GM23338 (cell line): ENCODE measurements at regions not wholly inside any gene's neighbourhood (a gene's known extent, or its start where the extent isn't known, plus 50 kb on each side); places are given as distances from the start of the nearest gene placed in this dataset.

Source experiments
- ATAC-seq: fragments of 200-7000 bp; cut with Tn5 transposase; 3 replicates; pipeline ENCODE4 v1.9.1; 2020
- DNase-seq: peaks from one replicate; pipeline ENCODE4 v3.0.0-alpha.2; 2015; ENCODE audit warnings: low spot score
- H2AFZ ChIP-seq: fragments of 200-600 bp; sonication (generic); 2 replicates; pipeline ENCODE4 v1.8.0; 2016; ENCODE audit warnings: antibody characterized with exemption, mild to moderate bottlenecking, moderate library complexity
- H3F3A ChIP-seq: fragments of 200-600 bp; sonication (generic); replicated peaks from 2 replicates; pipeline ENCODE4 v1.8.0; 2017; ENCODE audit warnings: antibody characterized with exemption, mixed run types, low read depth
- H3K27ac ChIP-seq: fragments of 200-600 bp; sonication (generic); 2 replicates; pipeline ENCODE4 v1.6.1; 2016; ENCODE audit warnings: low read depth
- H3K27me3 ChIP-seq: fragments of 200-600 bp; sonication (generic); 2 replicates; pipeline ENCODE4 v1.8.0; 2016; ENCODE audit warnings: mild to moderate bottlenecking, mixed run types, moderate library complexity; ENCODE audit not compliant: insufficient read depth
- H3K36me3 ChIP-seq: fragments of 200-600 bp; sonication (generic); 2 replicates; pipeline ENCODE4 v1.8.0; 2016; ENCODE audit warnings: mild to moderate bottlenecking; ENCODE audit not compliant: insufficient read depth
- H3K4me1 ChIP-seq: fragments of 200-600 bp; sonication (generic); 2 replicates; pipeline ENCODE4 v1.8.0; 2016; ENCODE audit warnings: mild to moderate bottlenecking, moderate library complexity; ENCODE audit not compliant: insufficient read depth
- H3K4me2 ChIP-seq: fragments of 200-600 bp; sonication (generic); 2 replicates; pipeline ENCODE4 v1.7.1; 2017; ENCODE audit warnings: mixed run types
- H3K4me3 ChIP-seq: fragments of 200-600 bp; sonication (generic); 2 replicates; pipeline ENCODE4 v1.6.1; 2016; ENCODE audit warnings: mixed run types
- H3K79me2 ChIP-seq: fragments of 200-600 bp; sonication (generic); replicated peaks from 2 replicates; pipeline ENCODE4 v1.8.0; 2017; ENCODE audit warnings: mild to moderate bottlenecking; ENCODE audit not compliant: insufficient read depth
- H3K9me2 ChIP-seq: fragments of 200-600 bp; sonication (generic); 2 replicates; pipeline ENCODE4 v1.8.0; 2017; ENCODE audit not compliant: insufficient read depth
- H4K20me1 ChIP-seq: fragments of 200-600 bp; sonication (generic); replicated peaks from 2 replicates; pipeline ENCODE4 v1.8.0; 2017; ENCODE audit warnings: mild to moderate bottlenecking; ENCODE audit not compliant: insufficient read depth
- H3K27ac Mint-ChIP-seq: 2 replicates; pipeline ENCODE4 v1.8.0; 2020; ENCODE audit warnings: inconsistent platforms, mild to moderate bottlenecking, moderate library complexity, mixed read lengths
- H3K27me3 Mint-ChIP-seq: 3 replicates; pipeline ENCODE4 v1.8.0; 2022; ENCODE audit warnings: low read depth, mild to moderate bottlenecking, moderate library complexity, mixed read lengths, inconsistent platforms; ENCODE audit not compliant: insufficient read depth, poor library complexity
- H3K36me3 Mint-ChIP-seq: 3 replicates; pipeline ENCODE4 v1.8.0; 2021; ENCODE audit warnings: low read depth, mild to moderate bottlenecking, inconsistent platforms, moderate library complexity, mixed read lengths
- H3K4me1 Mint-ChIP-seq: 3 replicates; pipeline ENCODE4 v1.8.0; 2020; ENCODE audit warnings: mild to moderate bottlenecking, inconsistent platforms, mixed read lengths
- H3K4me3 Mint-ChIP-seq: 3 replicates; pipeline ENCODE4 v1.8.0; 2021; ENCODE audit warnings: moderate library complexity, mild to moderate bottlenecking, inconsistent platforms, mixed read lengths
- H3K9me3 Mint-ChIP-seq: 3 replicates; pipeline ENCODE4 v1.8.0; 2020; ENCODE audit warnings: moderate library complexity, mild to moderate bottlenecking, inconsistent platforms, mixed read lengths
- CTCF ChIP-seq, 2 experiments: fragments of 200-600 bp in 1 of 2; sonication (generic) in 1 of 2; conservative IDR thresholded peaks; 2 replicates each; pipeline versions ENCODE4 v1.5.1 to v1.6.1; 2016 to 2017; ENCODE audit warnings: antibody characterized with exemption in 2 of 2, low read depth in 2 of 2, mild to moderate bottlenecking in 2 of 2, moderate library complexity in 1 of 2
- ETS1 ChIP-seq: IDR thresholded peaks from 2 replicates; pipeline ENCODE4 v1.6.1; 2016; ENCODE audit warnings: antibody characterized with exemption
- ZNF331 ChIP-seq: fragments of 250-450 bp; sonication (Bioruptor Pico); IDR thresholded peaks from 2 replicates; pipeline ENCODE4 v1.5.0; 2020; ENCODE audit warnings: low read depth, mild to moderate bottlenecking, moderate library complexity
- ZNF462 ChIP-seq: fragments of 250-450 bp; sonication (Bioruptor Pico); IDR thresholded peaks from 2 replicates; pipeline ENCODE4 v1.5.0; 2020; ENCODE audit warnings: mild to moderate bottlenecking, moderate library complexity

GRCh38 chr5:104223885-104224773 lies 661.5 kb upstream of the NUDT12 start (continued):
- TF ChIP-seq ZNF462 (CRISPR knock-in tag) (no peak), ZNF331 (CRISPR knock-in tag) (no peak), ETS1 (no peak)

GRCh38 chr5:104218200-104218599 lies 655.6 kb upstream of the NUDT12 start:
- no peaks in the 10 kb centered on the region for H4K20me1 ChIP-seq
- Mint-ChIP-seq H3K27ac (no peak overlapping the region), H3K4me3 (no peak overlapping the region), H3K36me3 (no peaks in the 10 kb centered on the region), H3K4me1 (peaks cover 5% of the 10 kb centered on the region; the same call in 2 of the 3 replicates), H3K9me3 (no peaks in the 10 kb centered on the region), H3K27me3 (no peaks in the 10 kb centered on the region)
- DNase-seq (no peak), ATAC-seq (no peak)
- no peaks in the 10 kb centered on the region for H3K27me3 ChIP-seq
- no peak overlapping the region for H2AFZ ChIP-seq
- H3K4me3 ChIP-seq: no peak overlapping the region
- H3K4me1 ChIP-seq: no peaks in the 10 kb centered on the region
- no peak overlapping the region for H3K4me2 ChIP-seq
- H3K36me3 ChIP-seq: no peaks in the 10 kb centered on the region
- no peak overlapping the region for H3K27ac ChIP-seq
- no peaks in the 10 kb centered on the region for H3K9me2 ChIP-seq
- no peaks in the 10 kb centered on the region for H3K79me2 ChIP-seq
- H3F3A ChIP-seq: no peaks in the 10 kb centered on the region
- no peak for TF ChIP-seq CTCF (conservative IDR thresholded peaks at IDR 0.05; ENCODE audit: low read depth in 2 of 2)
- no peak for TF ChIP-seq ZNF462 (CRISPR knock-in tag)
